Liver (tissue), 3 donors: ENCODE measurements at regions not wholly inside any gene's neighbourhood (a gene's known extent, or its start where the extent isn't known, plus 50 kb on each side); places are given as distances from the start of the nearest gene placed in this dataset.
A peak's percentile ranks its signal among the peaks of the same experiment; 100 is the strongest.

Source experiments
- EGR1 ChIP-seq, 2 donors: IDR thresholded peaks; 2 replicates each; pipeline ENCODE4 v1.6.1; 2016 to 2018; ENCODE audit warnings: antibody characterized with exemption in 2 of 2, low read depth in 2 of 2
- FOXA1 ChIP-seq: IDR thresholded peaks from 2 replicates; pipeline ENCODE4 v1.6.1; 2016; ENCODE audit warnings: antibody characterized with exemption
- GABPA ChIP-seq, 2 donors: IDR thresholded peaks in 1 of 2; conservative IDR thresholded peaks in 1 of 2; 2 replicates each; pipeline ENCODE4 v1.6.1; 2016; ENCODE audit warnings: antibody characterized with exemption in 2 of 2, mild to moderate bottlenecking in 1 of 2, moderate library complexity in 1 of 2
- JUND ChIP-seq, 2 donors: IDR thresholded peaks; 2 replicates each; pipeline ENCODE4 v1.6.1; 2016; ENCODE audit warnings: antibody characterized with exemption in 2 of 2
- RAD21 ChIP-seq, 2 donors: IDR thresholded peaks; 2 replicates each; pipeline ENCODE4 v1.6.1; 2016; ENCODE audit warnings: antibody characterized with exemption in 2 of 2, mild to moderate bottlenecking in 2 of 2
- SP1 ChIP-seq: IDR thresholded peaks from 2 replicates; pipeline ENCODE4 v1.6.1; 2018; ENCODE audit warnings: antibody characterized with exemption, mild to moderate bottlenecking
- TAF1 ChIP-seq: conservative IDR thresholded peaks from 2 replicates; pipeline ENCODE4 v1.6.1; 2016; ENCODE audit warnings: antibody characterized with exemption, mild to moderate bottlenecking
- YY1 ChIP-seq: IDR thresholded peaks from 2 replicates; pipeline ENCODE4 v1.6.1; 2016; ENCODE audit warnings: antibody characterized with exemption, mild to moderate bottlenecking
- ZBTB33 ChIP-seq: IDR thresholded peaks from 2 replicates; pipeline ENCODE4 v1.6.1; 2016; ENCODE audit warnings: antibody characterized with exemption
- TF ChIP-seq, protein P1 (sequence below): fragments of 150-350 bp; IDR thresholded peaks from 2 replicates; pipeline ENCODE4 v1.5.1; 2017; ENCODE audit warnings: improper control_type of control experiment, low read depth, low read length; ENCODE audit not compliant: missing input control
- TF ChIP-seq, protein P2 (sequence below): IDR thresholded peaks from 2 replicates; pipeline ENCODE4 v1.6.1; 2016; ENCODE audit warnings: antibody characterized with exemption
- TF ChIP-seq, protein P3 (sequence below): IDR thresholded peaks from 2 replicates; pipeline ENCODE4 v1.6.1; 2016; ENCODE audit warnings: antibody characterized with exemption, mild to moderate bottlenecking
- donor health status: healthy.
- donor health status: healthy.

- TF ChIP-seq, protein P1, sequence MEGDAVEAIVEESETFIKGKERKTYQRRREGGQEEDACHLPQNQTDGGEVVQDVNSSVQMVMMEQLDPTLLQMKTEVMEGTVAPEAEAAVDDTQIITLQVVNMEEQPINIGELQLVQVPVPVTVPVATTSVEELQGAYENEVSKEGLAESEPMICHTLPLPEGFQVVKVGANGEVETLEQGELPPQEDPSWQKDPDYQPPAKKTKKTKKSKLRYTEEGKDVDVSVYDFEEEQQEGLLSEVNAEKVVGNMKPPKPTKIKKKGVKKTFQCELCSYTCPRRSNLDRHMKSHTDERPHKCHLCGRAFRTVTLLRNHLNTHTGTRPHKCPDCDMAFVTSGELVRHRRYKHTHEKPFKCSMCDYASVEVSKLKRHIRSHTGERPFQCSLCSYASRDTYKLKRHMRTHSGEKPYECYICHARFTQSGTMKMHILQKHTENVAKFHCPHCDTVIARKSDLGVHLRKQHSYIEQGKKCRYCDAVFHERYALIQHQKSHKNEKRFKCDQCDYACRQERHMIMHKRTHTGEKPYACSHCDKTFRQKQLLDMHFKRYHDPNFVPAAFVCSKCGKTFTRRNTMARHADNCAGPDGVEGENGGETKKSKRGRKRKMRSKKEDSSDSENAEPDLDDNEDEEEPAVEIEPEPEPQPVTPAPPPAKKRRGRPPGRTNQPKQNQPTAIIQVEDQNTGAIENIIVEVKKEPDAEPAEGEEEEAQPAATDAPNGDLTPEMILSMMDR: no peak
- no peak for TF ChIP-seq EGR1 (IDR thresholded peaks at IDR 0.05; ENCODE audit: low read depth in 2 of 2)
- TF ChIP-seq FOXA1: no peak
- no peak for TF ChIP-seq GABPA (IDR thresholded peaks at IDR 0.05 in 1 of 2, conservative IDR thresholded peaks at IDR 0.05 in 1 of 2)
- TF ChIP-seq, protein P2, sequence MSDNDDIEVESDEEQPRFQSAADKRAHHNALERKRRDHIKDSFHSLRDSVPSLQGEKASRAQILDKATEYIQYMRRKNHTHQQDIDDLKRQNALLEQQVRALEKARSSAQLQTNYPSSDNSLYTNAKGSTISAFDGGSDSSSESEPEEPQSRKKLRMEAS: no peak
- TF ChIP-seq RAD21 (IDR thresholded peaks at IDR 0.05): peak in 1 of 2 donors; percentile 12
- TF ChIP-seq TAF1: no peak
- peak in 1 of 2 donors; percentile 22 for TF ChIP-seq JUND (IDR thresholded peaks at IDR 0.05)
- peak; percentile 22 for TF ChIP-seq YY1
- TF ChIP-seq, protein P3, sequence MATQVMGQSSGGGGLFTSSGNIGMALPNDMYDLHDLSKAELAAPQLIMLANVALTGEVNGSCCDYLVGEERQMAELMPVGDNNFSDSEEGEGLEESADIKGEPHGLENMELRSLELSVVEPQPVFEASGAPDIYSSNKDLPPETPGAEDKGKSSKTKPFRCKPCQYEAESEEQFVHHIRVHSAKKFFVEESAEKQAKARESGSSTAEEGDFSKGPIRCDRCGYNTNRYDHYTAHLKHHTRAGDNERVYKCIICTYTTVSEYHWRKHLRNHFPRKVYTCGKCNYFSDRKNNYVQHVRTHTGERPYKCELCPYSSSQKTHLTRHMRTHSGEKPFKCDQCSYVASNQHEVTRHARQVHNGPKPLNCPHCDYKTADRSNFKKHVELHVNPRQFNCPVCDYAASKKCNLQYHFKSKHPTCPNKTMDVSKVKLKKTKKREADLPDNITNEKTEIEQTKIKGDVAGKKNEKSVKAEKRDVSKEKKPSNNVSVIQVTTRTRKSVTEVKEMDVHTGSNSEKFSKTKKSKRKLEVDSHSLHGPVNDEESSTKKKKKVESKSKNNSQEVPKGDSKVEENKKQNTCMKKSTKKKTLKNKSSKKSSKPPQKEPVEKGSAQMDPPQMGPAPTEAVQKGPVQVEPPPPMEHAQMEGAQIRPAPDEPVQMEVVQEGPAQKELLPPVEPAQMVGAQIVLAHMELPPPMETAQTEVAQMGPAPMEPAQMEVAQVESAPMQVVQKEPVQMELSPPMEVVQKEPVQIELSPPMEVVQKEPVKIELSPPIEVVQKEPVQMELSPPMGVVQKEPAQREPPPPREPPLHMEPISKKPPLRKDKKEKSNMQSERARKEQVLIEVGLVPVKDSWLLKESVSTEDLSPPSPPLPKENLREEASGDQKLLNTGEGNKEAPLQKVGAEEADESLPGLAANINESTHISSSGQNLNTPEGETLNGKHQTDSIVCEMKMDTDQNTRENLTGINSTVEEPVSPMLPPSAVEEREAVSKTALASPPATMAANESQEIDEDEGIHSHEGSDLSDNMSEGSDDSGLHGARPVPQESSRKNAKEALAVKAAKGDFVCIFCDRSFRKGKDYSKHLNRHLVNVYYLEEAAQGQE: peak; percentile 17
- TF ChIP-seq ZBTB33: peak; percentile 16
- TF ChIP-seq SP1: no peak
Measured at GRCh38 chr11:91932151-91932821, 292.3 kb upstream of the FAT3 start.
